Smooth muscle cell (in vitro differentiated cells): ENCODE measurements at regions not wholly inside any gene's neighbourhood (a gene's known extent, or its start where the extent isn't known, plus 50 kb on each side); places are given as distances from the start of the nearest gene placed in this dataset.

ENCODE experiments used
- DNase-seq: peaks from one replicate; lab custom pipeline; 2025; ENCODE audit not compliant: unreplicated experiment; lab: John Stamatoyannopoulos, UW
- H2AFZ ChIP-seq: fragments of 200-600 bp; sonication (generic); 2 replicates; pipeline ENCODE4 v1.6.0; 2016; ENCODE audit warnings: antibody characterized with exemption, low read depth, mild to moderate bottlenecking
- H3F3A ChIP-seq: fragments of 200-600 bp; sonication (generic); 2 replicates; pipeline ENCODE4 v1.6.0; 2017; ENCODE audit warnings: antibody characterized with exemption, low read depth
- H3K27ac ChIP-seq: fragments of 200-600 bp; sonication (generic); 2 replicates; pipeline ENCODE4 v1.5.1; 2016; ENCODE audit warnings: low read depth, mild to moderate bottlenecking
- H3K27me3 ChIP-seq: fragments of 200-600 bp; sonication (generic); 2 replicates; pipeline ENCODE4 v1.6.1; 2016; ENCODE audit warnings: low read depth, mild to moderate bottlenecking
- H3K36me3 ChIP-seq: fragments of 200-600 bp; sonication (generic); 2 replicates; pipeline ENCODE4 v1.5.1; 2016; ENCODE audit warnings: low read depth
- H3K4me1 ChIP-seq: fragments of 200-600 bp; sonication (generic); 2 replicates; pipeline ENCODE4 v1.5.1; 2016; ENCODE audit warnings: low read depth
- H3K4me2 ChIP-seq: fragments of 200-600 bp; sonication (generic); 2 replicates; pipeline ENCODE4 v1.6.0; 2016; ENCODE audit warnings: mild to moderate bottlenecking
- H3K4me3 ChIP-seq: fragments of 200-600 bp; sonication (generic); 2 replicates; pipeline ENCODE4 v1.5.1; 2016; ENCODE audit warnings: mild to moderate bottlenecking
- H3K79me2 ChIP-seq: fragments of 200-600 bp; sonication (generic); 2 replicates; pipeline ENCODE4 v1.6.0; 2016; ENCODE audit warnings: low read depth, mild to moderate bottlenecking
- H3K9ac ChIP-seq: fragments of 200-600 bp; sonication (generic); 2 replicates; pipeline ENCODE4 v1.6.0; 2016; ENCODE audit warnings: low read depth
- H3K9me3 ChIP-seq: fragments of 200-600 bp; sonication (generic); replicated peaks from 2 replicates; pipeline ENCODE4 v1.5.1; 2016; ENCODE audit warnings: low read depth
- H4K20me1 ChIP-seq: fragments of 200-600 bp; sonication (generic); 2 replicates; pipeline ENCODE4 v1.6.0; 2016; ENCODE audit warnings: low read depth
- CTCF ChIP-seq: fragments of 200-600 bp; sonication (generic); IDR thresholded peaks from 2 replicates; pipeline ENCODE4 v1.5.1; 2017; ENCODE audit warnings: borderline replicate concordance, mild to moderate bottlenecking, antibody characterized with exemption; ENCODE audit not compliant: insufficient read depth, poor library complexity, severe bottlenecking
- WGBS: methylation state at CpG from one replicate; pipeline ENCODE4 v1.1.7; 2016; ENCODE audit warnings: low lambda C conversion rate; 5-methylcytosine and 5-hydroxymethylcytosine counted together

GRCh38 chr18:32542221-32542798 lies 71.6 kb upstream of the GAREM1 start:
- H3K9ac ChIP-seq = no peak overlapping the region
- H2AFZ ChIP-seq = no peak overlapping the region
- no peaks in the 10 kb centered on the region for H3K79me2 ChIP-seq
- H3K4me1 ChIP-seq = no peaks in the 10 kb centered on the region
- H3K4me2 ChIP-seq = no peak overlapping the region
- H3K4me3 ChIP-seq = no peak overlapping the region
- no peaks in the 10 kb centered on the region for H4K20me1 ChIP-seq
- no peak for DNase-seq
- H3K27me3 ChIP-seq = peaks cover 71% of the 10 kb centered on the region
- no peaks in the 10 kb centered on the region for H3K36me3 ChIP-seq
- TF ChIP-seq CTCF = no peak
- no peak overlapping the region for H3K27ac ChIP-seq
- no peaks in the 10 kb centered on the region for H3F3A ChIP-seq
- WGBS = 65% methylated on average over 5 of the region's 5 CpGs
- H3K9me3 ChIP-seq = no peaks in the 10 kb centered on the region

GRCh38 chr18:32530947-32531651 lies 60.4 kb upstream of the GAREM1 start:
- Histone ChIP-seq H3K36me3 (no peaks in the 10 kb centered on the region), H4K20me1 (no peaks in the 10 kb centered on the region), H3K4me1 (no peaks in the 10 kb centered on the region), H3K9ac (no peak overlapping the region), H3K79me2 (no peaks in the 10 kb centered on the region), H3K9me3 (no peaks in the 10 kb centered on the region), H3F3A (no peaks in the 10 kb centered on the region), H3K4me2 (no peak overlapping the region), H3K27me3 (peaks cover 27% of the 10 kb centered on the region), H3K27ac (peak overlapping the region; percentile 60), H2AFZ (no peak overlapping the region), H3K4me3 (no peak overlapping the region)
- TF ChIP-seq CTCF = no peak
- DNase-seq = no peak
- WGBS = 60% methylated on average over 3 of the region's 3 CpGs

- H3F3A ChIP-seq = no peaks in the 10 kb centered on the region
- H3K4me1 ChIP-seq = no peaks in the 10 kb centered on the region
- no peak for TF ChIP-seq CTCF
- H3K27me3 ChIP-seq = peaks cover 19% of the 10 kb centered on the region
- H3K79me2 ChIP-seq = no peaks in the 10 kb centered on the region
- H2AFZ ChIP-seq = no peak overlapping the region
- H3K4me2 ChIP-seq = no peak overlapping the region
- no peak overlapping the region for H3K4me3 ChIP-seq
- H4K20me1 ChIP-seq = no peaks in the 10 kb centered on the region
- 83% methylated on average over 3 of the region's 3 CpGs for WGBS
- no peaks in the 10 kb centered on the region for H3K36me3 ChIP-seq
- no peak for DNase-seq
- no peaks in the 10 kb centered on the region for H3K9me3 ChIP-seq
- no peak overlapping the region for H3K27ac ChIP-seq
- H3K9ac ChIP-seq = no peak overlapping the region
Measured at GRCh38 chr18:32529722-32530420, 59.2 kb upstream of the GAREM1 start.
